Left kidney (tissue), 1 donor: ENCODE measurements at regions not wholly inside any gene's neighbourhood (a gene's known extent, or its start where the extent isn't known, plus 50 kb on each side); places are given as distances from the start of the nearest gene placed in this dataset.

ENCODE experiments used
- DNase-seq: peaks from one replicate; pipeline ENCODE4 v3.0.0-alpha.2; 2013

DNA sequence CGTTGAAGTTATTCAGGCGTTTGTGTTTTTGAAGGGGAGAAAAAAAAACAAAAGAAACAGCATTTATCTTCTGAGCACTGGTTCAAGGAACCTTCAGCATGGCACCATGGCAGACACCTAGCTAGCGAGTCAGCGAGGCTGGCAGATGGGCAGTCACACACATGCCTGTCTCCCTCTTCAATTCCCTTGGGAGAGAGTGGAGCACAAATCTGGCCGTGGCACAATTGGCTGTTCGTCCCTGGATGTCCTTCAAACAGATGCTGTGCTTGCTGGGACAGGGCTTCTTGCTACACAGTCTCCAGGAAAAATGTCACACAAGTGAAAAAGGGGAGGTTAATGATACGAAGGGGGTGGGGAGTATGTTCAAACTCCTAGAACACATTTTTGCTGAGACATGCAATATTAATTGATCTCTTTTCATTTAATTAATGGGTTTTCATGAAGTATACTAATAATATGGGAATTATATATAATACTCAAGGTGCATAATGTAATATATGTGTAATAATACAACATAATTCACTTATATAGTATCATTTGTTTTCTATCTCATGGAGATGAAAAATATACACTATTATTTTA, 1674.5 kb upstream of the SLC10A2 start:
- no peak for DNase-seq

DNA sequence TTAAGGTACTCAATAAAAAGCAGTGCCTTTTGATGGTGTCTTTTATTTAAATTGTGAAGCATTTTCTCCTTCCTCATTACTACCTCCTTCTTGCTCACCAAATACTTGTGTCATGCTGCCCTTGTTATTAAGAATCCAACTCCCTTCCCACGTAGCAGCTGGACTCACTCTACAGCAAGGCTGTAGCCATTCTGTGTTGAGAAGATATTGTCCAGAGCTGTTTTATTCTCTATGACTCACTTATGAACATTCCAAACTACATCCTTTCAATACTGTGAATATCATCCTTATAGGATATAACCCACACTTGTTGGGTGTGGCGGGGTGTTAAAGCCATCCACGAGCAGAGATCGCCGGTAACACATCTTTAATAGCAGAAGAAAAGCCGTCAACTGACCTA, 1671.5 kb upstream of the SLC10A2 start:
- no peak for DNase-seq

DNA sequence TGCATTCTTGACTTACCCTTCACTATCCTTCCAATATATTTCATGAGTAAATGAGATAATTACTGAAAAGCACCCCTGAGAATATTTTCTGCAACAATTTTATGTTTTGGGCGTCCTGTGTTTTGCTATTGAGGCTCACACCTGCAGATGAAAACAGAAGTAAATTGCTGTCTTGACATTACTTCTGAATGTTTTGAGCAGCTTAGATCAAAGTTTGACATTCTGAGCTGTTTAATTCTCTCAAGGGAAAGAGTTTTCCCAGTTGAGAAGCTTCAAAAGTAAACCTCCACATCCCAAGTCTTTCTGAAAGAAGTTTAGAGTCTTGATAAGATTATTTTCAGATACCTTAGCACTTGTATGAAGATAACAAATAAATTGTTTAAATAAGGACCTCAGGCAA, 1667.2 kb upstream of the SLC10A2 start:
- no peak for DNase-seq

DNA sequence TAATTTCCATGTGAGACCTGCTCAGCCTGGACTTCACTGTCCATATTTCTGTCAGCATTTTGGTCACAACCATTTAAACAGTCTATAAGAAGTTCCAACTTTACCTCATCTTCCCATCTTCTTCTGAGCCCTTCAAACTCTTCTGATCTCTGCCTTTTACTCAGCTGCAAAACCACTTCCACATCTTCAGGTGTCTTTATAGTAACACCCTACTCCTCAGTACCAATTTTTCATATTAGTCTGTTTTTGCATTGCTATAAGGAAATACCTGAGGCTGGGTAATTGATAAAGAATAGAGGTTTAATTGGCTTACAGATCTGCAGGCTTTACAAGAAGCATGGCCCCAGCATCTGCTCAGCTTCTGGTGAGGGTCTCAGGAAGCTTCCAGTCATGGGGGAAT, 1648.9 kb upstream of the SLC10A2 start:
- no peak for DNase-seq

DNA sequence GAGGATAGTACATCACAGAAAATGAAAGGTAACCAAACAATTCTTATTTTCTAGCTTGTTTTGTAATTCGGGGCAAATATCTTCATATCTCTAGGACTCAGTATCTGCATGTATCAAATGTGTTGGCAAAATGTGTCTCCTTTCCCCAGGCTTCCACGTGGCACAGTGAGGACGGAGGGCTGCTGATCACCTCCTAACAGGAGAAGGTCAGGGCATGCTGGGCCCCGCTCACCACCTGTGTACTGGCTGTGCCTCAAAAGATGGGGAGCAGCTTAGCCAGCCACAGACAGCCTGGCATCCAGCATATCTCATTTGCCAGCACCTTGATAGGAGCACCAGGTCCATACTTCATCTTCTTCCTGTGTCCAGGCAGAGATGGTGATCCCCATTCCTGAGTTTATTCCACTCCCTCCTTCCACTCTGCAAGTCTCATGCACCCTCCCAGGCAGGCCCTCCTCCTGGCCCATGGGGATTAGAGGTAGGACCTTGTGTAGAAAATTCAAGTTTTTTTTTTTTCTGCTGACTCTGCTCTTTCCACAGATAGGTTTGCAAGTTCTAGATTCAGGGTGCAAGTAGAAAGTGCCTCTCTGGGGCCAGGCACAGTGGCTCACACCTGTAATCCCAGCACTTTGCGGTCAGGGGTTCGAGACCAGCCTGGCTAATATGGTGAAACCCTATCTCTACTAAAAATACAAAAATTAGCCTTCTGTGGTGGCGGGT, 1639.0 kb upstream of the SLC10A2 start:
- no peak for DNase-seq

DNA sequence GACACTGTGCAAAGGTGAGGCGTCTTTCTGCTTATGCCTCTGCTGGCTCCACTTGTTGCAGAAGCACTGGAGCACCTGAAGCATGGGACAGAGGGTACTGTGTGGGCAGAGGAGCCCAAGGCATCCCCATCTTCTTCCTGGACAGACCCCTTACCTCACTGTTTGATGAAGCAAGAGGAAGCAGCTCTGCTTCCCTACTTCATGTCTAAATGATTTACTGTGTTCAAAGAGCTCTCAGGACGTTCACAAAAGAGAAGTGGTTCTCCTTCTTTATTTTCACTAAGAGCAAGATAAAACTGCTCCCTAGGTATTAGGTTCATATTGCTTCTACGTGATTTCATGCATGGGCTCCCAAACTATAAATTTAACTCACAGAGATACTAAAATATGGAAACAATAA, 1635.4 kb upstream of the SLC10A2 start:
- DNase-seq, result no peak

DNA sequence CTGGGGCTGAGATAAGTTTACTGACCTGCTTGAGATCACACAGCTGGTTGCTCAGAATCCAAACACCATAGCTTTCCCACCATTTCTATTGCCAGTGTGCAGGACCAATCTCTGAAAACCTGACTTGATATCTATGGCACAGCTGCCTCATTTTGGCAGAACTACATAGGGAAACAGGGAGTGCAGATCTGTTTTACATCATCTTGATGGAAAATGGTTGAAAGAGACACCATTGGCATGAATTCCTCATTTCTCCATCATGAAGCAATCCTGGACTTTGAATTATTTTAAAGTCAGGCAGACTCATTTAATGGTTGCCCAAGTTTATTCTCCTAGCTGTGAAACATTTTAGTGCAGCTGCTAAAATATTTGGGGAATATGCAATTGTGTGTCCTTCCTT, 1628.2 kb upstream of the SLC10A2 start:
- DNase-seq, result no peak

DNA sequence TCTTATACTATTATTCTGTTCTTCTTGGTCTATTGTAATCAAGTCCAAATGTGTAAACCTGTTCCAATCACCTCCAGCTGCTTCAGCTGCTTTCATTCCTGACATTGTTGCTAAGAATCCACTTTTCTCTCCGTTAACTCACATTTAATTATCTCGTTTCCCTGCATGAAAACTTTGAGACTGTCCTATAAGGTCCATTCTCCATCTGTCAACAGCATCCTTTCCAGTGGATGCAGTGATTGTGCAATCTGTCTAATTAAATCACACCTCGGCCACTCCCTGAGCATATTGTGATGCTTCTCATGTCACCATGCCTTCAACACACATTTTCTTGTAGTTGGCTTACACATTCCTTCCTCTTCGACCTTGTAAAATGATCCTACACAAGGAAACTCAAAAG, 1626.9 kb upstream of the SLC10A2 start:
- DNase-seq, result no peak

DNA sequence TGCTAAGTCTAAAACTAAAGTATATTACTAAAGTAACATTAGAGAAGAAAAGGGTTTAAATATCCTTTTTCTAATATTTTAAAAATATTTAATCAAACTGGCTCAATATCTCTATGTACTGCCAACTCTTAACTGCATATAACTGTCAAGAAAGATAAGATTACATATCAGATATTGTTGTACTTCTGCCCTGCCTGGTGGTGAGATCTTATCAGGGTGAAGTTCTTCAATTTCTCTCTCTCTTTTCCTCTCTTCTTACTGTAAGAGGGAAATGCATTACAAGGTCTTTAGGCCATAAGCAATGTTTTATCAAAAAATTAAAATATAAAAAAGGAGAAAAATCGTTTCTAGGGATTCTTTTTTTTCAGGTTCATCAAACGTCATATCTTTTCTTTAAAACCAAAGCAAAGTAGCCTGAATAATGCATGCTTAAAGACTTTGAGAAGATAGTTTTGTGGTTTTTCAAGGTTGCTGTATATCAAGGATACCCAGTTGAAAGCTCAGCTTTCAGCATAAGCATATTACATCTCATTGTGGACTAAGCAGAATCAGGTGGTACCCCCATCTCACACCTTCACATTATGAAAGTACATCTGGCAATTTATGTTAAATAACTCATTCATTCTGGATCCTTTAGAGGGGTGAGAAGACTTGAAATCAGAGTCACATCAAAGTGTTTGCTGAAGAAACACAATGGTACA, 1625.7 kb upstream of the SLC10A2 start:
- DNase-seq, result no peak

DNA sequence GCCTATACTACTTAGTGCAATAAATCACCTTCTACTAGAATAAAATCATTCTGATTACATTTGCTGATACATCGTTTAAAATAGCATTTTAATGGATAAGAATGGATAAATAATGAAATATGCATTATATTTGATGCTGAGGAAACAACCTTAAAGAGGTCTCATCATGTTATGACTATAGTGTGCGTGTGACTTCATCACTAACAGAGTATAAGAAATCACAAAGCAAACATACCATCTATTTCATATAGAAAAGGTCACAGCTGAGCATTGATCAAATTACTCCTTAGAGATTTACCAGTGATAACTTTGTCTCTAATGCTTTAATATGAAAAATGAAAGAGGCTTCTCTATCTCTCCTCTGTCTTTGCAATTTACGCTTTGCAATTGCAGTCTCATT, 1620.3 kb upstream of the SLC10A2 start:
- DNase-seq, result no peak

DNA sequence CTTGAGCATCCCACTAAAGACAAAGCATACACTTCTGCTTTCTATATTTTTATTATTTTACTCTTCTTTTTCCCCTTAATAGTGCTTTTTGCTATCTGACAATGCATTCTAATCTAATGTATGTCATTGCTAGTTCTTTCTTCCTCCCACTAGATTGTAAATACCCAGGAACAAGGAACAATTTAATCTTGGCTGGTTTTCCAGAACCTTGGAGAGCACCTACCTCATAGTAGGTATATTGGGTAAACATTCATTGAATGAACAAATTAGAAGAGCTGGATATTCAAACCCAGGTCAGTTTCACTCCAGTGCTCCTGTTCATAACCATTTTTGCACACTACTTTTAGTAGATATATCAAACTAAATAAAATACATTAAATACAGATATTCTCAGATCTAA, 1617.6 kb upstream of the SLC10A2 start:
- peak; percentile 18 for DNase-seq

DNA sequence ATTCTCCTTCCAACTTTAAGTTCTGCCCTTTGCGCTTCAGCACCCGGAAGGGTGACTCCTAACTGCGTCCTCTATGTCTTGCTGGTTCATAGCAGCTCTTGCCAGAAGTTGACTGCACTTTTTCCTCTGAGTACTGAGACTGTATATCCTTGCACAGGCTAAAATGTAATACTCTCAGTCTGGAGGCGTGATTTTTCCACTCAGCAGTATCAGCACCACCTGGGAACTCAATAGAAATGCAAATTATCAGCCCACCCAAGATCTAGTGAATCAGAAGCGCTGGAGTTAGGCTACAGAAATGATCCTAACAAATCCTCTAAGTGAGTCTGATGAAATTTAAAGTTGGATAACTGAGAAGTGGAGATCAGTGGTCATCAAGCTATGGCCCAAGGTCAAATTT, 1611.9 kb upstream of the SLC10A2 start:
- no peak for DNase-seq

DNA sequence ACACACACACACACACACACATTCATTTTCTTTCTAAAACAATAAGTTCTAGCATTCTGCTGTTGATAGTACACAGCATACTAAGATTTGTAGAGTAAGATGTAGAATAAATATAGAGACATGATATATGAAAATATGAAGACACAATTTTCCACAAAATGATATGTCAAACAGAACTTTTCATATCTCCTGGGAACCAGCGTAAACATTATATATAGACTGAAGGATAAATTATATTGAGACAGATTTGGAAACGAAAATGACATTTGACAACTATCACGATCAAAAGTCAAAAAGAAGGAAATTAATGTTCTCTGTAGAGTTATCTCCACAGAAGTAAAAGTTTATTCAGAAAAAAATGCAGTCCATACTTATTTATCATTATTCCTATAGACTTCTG, 1605.7 kb upstream of the SLC10A2 start:
- no peak for DNase-seq

DNA sequence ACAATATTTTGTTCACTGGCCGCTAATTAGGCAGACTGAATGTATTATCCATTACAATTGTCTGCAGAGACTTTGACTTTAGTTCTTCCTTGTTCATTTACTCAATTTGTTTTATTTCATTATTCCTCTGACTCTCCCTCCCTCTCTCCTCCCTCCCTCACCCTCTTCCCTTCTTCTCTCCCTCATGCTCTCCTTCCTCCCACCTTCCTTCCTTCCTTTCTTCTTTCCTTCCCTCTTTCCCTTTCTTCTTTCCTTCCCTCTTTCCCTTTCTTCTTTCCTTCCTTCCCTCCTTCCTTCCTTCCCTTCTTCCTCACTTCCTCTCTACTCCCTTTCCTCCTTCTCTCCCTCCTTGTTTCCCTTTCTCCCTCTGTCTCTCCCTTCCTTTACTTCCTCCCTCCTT, 1591.0 kb upstream of the SLC10A2 start:
- DNase-seq, result no peak

DNA sequence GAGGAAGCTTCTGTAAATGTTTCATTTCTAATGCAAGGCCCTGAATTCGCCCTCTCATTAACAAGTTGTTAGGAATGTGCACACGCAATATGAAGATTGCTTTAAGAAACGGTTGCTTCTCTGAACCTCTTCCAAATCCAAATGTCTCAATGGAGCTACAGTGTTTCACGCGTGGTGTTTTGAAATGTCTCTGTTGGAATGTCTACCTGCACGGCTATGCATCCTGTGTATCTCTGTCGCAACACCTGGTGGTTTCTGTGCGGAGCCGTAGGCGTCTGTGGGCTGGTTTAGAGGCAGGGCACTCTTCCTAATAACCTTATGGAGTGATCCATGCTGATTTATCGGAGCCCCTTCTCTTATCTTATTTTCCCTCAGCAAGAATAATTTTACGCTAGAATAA, 1584.2 kb upstream of the SLC10A2 start:
- no peak for DNase-seq

DNA sequence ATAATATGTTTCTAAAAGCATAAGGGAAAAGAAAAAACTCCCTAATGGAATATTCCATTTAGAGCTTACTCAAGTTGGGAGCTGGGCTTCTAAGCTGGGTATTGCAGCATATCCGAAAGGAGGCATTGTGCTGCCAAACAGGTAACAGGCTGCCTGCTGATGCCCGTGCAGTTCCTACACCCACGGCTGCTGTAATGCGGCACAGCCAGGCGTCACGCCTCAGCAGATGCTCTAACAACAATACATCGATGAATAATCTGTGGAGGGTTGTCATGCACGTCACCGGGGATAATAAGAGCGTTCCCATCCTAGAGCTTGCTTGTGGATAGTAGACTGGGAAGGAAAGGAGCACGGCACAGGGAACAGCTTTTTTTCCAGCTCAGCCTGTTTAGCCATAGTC, 1582.1 kb upstream of the SLC10A2 start:
- no peak for DNase-seq

DNA sequence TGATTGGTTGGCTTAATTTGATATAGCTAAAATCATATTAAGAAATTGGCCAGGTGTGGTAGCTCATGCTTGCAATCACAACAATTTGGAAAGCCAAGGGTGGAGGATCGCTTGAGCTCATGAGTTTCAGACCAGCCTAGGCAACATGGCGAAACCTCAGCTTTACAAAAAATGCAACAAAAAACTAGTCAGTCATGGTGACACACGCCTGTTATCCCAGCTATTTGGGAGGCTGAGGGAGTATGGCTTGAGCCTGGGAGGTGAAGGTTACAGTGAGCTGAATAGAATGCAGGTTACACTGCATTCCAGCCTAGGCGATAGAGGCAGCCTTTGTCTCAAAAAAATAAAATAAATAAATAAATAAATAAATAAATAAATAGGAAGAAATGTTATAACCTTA, 1579.6 kb upstream of the SLC10A2 start:
- no peak for DNase-seq

DNA sequence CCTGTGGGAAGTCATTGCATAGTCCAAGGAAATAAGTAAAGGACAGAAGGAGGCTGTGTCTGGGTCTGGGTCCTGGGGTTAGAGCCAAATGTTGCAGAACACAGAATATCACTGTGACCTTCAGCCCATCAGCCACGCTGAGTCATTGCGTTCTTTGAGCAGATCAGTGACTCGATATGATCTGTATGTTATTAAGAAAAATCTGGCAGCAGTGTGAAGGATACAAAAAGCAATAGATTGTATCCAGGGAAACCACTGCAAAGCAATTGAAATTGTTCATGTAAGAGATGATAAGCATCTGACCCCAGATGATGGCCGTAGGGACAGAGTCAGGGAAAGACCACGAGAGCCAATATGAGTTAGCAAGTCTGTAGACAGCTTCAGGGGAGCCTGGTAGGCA, 1575.1 kb upstream of the SLC10A2 start:
- DNase-seq, result no peak

DNA sequence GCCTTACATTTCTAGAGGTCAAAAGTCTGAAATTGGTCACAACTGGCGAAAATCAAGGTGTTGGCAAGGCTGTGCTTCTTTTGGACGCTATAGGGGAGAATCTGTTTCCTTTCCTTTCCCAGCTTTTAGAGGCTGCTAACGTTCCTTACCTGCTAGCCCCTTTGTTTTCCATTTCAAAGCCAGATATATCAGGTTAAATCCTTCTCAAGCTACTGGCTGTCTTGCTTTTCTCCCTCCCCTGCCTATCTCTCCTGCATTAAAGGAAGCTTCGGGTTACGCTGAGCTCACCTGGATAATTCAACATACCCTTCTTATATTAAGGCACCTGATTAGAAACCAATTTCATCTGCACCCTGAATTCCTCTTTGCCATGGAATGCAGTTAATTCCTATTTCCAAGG, 1569.7 kb upstream of the SLC10A2 start:
- DNase-seq, result no peak

DNA sequence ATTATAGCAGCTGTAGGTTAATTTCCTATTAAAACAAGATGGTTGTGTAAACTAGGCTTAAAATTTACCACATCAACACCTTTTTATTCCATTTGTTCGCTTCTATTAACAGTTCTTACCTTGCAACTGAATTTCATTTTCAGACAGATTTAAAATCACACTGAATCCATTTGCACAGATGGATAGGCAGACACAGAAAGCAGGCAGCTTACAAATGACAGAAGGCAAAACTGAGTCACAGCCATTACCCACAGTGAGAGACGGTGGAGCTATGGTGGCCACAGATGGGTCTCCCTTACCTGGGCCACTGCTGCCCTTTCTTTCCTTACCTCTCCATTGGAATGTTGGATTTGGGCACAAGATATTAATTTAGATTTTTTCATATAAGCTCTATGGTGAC, 1567.8 kb upstream of the SLC10A2 start:
- no peak for DNase-seq

DNA sequence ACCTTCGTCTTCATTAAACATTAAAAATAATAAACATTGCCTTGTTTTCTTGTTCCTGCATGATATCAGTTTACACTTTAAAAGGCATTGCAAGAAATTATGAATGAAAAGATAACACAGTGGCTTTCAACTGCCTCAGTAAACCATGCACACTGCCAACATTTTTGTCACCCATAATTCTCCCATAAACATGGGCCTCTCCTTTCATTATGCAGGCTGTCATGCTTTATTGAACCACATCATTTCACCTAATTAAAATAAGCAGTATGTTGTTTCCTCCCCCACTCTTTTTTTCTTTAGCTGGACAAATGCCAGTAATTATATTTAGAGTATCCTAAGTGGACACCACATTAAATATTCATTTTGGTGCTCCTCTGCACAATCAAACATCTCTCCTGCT, 1566.5 kb upstream of the SLC10A2 start:
- DNase-seq, result peak; percentile 37

DNA sequence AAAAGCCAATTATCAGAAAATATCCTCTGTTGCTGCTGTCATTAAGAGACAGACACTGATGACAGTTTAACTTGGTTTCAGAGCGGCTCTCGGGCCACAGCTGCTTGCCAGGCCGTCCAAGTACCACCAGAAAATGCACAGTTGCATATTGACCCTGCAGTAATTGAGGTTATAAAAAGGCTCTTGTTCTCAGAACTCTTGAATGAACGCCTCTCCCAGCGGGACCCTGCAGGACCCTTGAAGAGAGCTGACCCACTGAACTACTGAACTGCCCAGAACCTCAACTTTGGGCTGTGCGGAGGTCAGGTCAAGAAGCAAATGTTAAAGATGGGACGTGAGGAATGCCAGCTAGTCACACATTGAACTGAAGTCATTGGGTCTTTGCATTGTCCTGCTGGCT, 1559.0 kb upstream of the SLC10A2 start:
- no peak for DNase-seq

DNA sequence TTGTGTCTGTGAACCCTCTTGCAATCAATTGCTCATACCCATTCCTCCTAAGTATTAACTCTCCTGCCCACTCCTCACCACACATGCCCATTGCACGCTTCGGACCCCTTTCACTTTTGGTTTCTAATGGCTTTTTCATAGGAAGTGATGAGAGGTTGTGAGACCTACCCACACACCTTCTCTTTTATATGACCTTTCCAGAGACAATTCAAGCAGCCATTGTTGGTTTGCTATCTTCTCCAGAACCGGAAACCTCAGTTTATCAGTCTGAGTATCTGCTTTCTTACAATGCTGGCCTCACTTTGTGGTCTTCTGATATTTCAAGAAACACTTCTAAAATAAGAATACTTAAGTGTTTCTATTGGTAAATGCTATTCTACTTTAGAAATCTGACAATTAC, 1550.8 kb upstream of the SLC10A2 start:
- DNase-seq, result no peak
